ENCODE measurements at regions not wholly inside any gene's neighbourhood (a gene's known extent, or its start where the extent isn't known, plus 50 kb on each side); places are given as distances from the start of the nearest gene placed in this dataset.

DNA sequence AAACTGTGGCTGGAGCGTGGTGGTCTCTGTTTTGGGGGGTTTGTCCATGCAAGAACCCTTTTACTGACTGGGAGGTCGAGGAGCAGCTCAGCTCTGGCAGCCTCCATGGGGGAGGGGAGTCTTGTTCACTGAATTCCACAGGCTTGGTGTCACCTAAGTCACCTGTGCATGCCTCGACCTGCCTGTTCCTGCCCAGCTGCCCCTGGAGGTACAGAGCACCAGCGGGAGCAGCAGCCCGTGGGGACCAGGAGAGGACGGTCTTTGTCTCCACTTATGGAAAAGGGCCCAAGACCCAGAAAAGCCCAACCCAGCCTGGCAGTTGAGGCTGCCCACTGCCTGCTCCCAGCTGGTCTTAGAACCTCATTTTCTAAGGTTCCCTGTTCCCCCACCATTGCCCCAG lies 168.7 kb upstream of the AGAP1 start:
- peaks cover 24% of the 10 kb centered on the region for H3K27me3 ChIP-seq
- TF ChIP-seq, protein P1, sequence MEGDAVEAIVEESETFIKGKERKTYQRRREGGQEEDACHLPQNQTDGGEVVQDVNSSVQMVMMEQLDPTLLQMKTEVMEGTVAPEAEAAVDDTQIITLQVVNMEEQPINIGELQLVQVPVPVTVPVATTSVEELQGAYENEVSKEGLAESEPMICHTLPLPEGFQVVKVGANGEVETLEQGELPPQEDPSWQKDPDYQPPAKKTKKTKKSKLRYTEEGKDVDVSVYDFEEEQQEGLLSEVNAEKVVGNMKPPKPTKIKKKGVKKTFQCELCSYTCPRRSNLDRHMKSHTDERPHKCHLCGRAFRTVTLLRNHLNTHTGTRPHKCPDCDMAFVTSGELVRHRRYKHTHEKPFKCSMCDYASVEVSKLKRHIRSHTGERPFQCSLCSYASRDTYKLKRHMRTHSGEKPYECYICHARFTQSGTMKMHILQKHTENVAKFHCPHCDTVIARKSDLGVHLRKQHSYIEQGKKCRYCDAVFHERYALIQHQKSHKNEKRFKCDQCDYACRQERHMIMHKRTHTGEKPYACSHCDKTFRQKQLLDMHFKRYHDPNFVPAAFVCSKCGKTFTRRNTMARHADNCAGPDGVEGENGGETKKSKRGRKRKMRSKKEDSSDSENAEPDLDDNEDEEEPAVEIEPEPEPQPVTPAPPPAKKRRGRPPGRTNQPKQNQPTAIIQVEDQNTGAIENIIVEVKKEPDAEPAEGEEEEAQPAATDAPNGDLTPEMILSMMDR (IDR thresholded peaks at IDR 0.05; ENCODE audit: low read depth, low read length) = no peak

DNA sequence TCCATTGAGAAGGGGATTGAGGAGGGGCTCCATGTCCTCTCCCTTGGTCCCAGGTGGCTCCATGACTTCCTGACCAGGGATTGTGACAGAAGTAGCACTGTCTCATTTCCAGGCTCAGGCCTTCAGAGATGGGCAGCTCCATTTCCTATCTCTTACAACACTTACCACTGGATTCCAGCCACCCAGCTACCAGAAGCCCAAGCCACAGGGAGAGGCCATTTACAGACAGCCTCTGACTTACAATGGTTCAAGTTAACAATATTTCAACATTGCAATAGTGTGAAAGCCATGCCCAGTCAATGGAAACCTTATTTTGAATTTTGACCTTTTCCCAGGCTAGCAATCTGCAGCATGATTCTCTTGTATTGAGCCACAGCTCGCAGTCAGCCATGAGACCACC lies 164.9 kb upstream of the AGAP1 start:
- Histone ChIP-seq H3K4me1 (no peaks in the 10 kb centered on the region), H3K27me3 (peaks cover 20% of the 10 kb centered on the region), H3K4me3 (ENCODE audit: low read depth, low read length) (no peak overlapping the region), H3K36me3 (no peaks in the 10 kb centered on the region), H3K9me3 (no peaks in the 10 kb centered on the region)
- TF ChIP-seq, protein P1 (IDR thresholded peaks at IDR 0.05; ENCODE audit: low read depth, low read length) = no peak
- DNase-seq = no peak

More for the DNA sequence above, 168.7 kb upstream of the AGAP1 start:
- Histone ChIP-seq H3K4me3 (ENCODE audit: low read depth, low read length) (no peak overlapping the region), H3K9me3 (no peaks in the 10 kb centered on the region), H3K36me3 (no peaks in the 10 kb centered on the region), H3K4me1 (no peaks in the 10 kb centered on the region)
- DNase-seq = no peak

DNA sequence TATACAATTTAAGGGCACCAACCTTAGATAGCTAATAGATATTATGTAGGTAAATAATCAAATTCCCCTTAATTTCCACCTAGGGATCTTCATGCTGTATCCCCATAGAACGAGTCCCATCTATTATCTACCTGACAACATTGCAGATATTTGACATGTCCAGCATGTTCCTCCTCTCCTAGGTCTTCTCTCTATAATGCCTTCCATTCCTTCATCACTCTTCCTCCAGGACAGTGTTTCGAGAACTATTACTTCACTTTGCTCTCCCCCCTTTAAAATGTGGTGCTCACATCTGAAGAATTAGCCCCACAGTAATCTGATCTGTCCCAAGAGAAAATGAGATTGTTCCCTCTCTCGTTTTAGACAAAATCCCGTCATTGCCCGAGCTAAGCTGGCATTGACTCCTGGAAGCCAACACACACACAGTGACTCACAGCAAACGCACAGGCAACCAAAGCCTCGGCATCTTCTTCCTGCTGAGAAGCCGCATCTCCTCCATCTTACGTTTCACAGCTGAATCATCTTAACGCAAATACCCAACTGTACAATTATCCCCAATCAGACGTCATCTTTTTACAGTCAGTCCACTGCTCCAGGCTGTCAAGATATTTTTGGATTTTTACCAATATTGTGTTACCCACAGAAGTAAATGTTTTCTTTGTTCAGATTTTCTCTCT lies 162.9 kb upstream of the AGAP1 start:
- Histone ChIP-seq H3K36me3 (no peaks in the 10 kb centered on the region), H3K4me1 (no peaks in the 10 kb centered on the region), H3K27me3 (peaks cover 3% of the 10 kb centered on the region; the same call in 1 of the 2 replicates), H3K4me3 (ENCODE audit: low read depth, low read length) (no peak overlapping the region), H3K9me3 (no peaks in the 10 kb centered on the region)
- TF ChIP-seq, protein P1 (IDR thresholded peaks at IDR 0.05; ENCODE audit: low read depth, low read length) = no peak
- no peak for DNase-seq

DNA sequence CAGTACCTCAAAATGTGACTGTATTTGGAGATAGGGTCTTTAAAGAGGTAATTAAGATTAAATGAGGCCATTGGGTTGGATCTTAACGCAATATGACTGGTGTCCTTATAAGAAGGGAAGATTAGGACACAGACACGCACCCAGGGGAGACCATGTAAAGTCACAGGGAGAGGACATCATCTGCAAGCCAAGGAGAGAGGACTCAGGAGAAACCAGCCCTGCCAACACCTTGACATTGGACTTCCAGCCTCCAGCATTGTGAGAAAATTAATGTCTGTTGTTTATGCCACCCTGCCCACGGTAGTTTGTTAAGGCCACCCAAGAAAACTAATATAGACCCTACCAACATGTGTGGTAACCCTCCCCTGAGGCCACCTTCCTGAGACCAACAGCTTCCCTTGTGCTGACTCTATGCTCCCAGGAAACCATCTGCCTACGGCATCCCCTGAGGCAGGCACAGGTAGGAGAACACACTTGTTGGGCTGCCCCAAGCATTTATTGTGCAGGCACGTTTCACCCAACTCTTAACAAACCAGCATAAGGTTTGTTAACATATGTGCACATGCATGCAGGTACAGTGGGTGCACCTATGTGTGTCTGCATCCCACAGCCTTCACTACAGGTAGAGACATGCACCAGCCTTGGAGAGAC lies 161.5 kb upstream of the AGAP1 start:
- TF ChIP-seq, protein P1 (IDR thresholded peaks at IDR 0.05; ENCODE audit: low read depth, low read length) = no peak
- Histone ChIP-seq H3K27me3 (no peaks in the 10 kb centered on the region), H3K36me3 (no peaks in the 10 kb centered on the region), H3K4me3 (ENCODE audit: low read depth, low read length) (no peak overlapping the region), H3K9me3 (no peaks in the 10 kb centered on the region), H3K4me1 (no peaks in the 10 kb centered on the region)
- DNase-seq = no peak

DNA sequence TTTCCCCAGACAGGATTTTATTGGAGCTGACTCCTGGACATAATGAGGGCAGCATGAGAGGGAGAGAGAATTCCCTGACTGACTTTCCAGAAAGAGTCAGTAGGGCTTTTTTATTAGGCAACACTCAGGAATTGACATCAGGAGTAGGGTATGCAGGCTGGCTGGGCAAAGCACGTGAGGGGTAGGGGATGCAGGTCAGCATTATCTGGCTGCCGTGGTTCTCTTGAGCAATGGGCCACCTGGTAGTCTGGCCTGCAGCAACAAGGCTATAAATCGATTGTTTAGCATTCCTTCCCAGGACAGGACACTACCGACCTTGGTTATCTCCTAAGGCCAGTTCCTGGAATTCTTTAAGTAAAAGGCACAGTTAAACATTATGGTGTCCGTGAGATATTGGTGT lies 160.8 kb upstream of the AGAP1 start:
- DNase-seq = no peak
- H3K4me3 ChIP-seq (ENCODE audit: low read depth, low read length) = no peak overlapping the region
- H3K4me1 ChIP-seq = no peaks in the 10 kb centered on the region
- no peaks in the 10 kb centered on the region for H3K36me3 ChIP-seq
- TF ChIP-seq, protein P1 (IDR thresholded peaks at IDR 0.05; ENCODE audit: low read depth, low read length) = no peak
- no peaks in the 10 kb centered on the region for H3K9me3 ChIP-seq
- no peaks in the 10 kb centered on the region for H3K27me3 ChIP-seq

DNA sequence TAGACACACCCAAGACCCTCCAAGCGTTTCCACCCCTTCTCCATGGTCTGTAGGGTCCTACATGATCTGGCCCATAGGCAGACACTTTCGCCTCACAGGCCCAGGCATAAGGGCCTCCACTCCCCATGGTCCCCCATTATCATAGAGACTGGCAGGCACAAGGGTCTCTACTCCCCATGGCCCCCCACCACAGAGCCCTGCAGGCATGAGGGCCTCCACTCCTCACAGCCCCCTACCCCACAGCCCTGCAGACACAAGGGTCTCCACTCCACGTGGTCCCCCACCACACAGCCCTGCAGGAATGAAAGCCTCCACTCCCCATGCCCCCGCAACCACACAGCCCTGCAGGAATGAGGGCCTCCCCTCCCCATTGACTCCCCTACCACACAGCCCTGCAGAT lies 159.7 kb upstream of the AGAP1 start:
- H3K4me3 ChIP-seq (ENCODE audit: low read depth, low read length) = no peak overlapping the region
- no peak for DNase-seq
- no peaks in the 10 kb centered on the region for H3K4me1 ChIP-seq
- no peaks in the 10 kb centered on the region for H3K36me3 ChIP-seq
- no peaks in the 10 kb centered on the region for H3K27me3 ChIP-seq
- TF ChIP-seq, protein P1 (IDR thresholded peaks at IDR 0.05; ENCODE audit: low read depth, low read length) = no peak
- H3K9me3 ChIP-seq = no peaks in the 10 kb centered on the region

Data from BE2C (cell line).